ENCODE measurements at regions not wholly inside any gene's neighbourhood (a gene's known extent, or its start where the extent isn't known, plus 50 kb on each side); places are given as distances from the start of the nearest gene placed in this dataset.

DNA sequence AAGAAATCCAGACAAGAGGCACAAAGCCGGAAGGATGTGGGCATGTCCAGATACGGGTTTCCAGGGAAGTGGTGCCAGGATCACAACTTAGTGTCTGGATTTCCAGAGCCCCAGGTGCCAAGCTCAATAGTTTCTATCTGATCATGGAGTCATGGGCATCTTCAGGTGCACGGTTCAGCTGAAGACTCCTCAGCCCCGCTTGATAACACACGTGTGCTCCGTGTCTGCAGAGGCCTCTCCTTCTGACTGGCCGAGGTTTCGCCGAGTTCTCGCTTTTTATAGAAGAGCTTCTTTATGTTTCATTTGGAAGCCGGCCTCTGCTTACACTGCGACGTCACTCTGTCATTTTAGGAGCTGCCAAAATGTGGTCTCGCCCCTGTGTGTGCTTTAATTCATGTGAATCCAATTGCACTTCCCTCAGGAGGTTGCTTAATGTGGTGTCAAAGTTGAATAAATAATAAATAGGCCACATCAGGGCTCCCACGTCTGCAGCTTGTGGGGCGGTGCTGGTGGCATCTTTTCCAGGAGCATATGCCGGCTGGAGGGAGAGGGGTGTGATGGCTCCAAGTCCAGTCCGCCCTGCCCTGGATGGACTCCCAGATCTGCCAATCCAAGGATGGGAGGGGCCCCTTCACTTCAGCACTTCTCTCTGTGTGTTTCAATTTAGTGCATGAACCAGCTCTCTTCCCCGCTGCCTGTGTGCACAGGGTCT lies 1410.8 kb downstream of the TBC1D22A start:
- no peak for DNase-seq

DNA sequence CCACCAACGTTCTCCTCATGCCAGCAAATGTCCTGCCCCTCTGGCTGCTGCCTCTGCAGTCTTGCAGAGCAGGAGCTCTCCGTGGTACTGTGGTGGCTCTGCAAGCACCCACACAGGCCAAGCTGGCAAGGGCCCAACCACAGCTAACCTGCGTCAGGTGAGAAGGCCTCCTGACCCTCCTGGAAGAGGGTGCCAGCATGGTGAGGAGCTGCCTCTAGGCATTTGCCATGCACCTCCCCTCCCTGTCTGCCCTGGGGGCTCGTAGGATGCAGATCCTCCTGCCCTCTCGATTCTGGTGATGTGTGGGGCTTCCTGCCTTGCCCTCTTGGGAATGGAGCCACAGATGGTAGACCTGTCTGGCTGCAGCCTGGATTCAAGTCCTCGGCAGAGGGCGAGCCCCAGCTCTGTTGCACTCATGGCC lies 1408.8 kb downstream of the TBC1D22A start:
- DNase-seq = no peak

DNA sequence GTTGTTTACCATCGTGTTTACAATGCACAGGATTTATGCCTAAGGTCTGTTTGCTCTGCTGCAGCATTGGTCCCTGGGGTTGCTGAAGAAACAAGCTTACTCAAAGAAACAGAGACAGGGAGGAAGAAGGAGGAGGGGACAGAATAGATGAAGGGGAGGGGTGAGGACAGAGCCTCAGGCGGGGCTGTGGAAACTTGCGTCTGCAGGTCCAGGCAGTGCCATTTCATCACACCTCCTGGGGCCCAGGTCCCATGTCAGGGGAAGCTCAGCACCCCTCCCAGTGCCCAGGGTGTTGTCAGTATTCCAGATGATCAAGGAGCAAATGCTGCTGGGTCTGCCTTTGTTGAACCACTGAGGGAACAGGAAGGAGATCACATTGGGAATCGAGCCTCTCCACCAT lies 1406.8 kb downstream of the TBC1D22A start:
- DNase-seq = no peak

DNA sequence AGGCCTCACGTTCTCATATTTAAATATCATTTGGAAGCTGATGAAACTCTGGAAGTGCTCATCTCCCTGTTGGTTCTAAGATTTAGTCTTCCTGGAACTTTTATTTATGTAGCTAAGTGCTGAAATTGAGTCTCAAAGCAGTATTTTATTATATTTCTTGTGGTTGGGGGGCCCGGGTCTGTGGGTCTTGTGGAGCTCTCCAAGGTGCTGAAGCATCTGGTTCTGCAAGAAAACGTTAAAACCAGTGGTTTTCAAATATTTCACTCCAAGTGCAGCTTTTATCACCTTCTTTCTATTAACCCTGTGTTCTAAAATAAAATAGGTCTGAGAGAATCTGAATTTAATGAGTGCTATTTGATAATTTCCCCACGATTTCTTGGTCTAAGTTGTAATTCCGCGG lies 1404.8 kb downstream of the TBC1D22A start:
- no peak for DNase-seq

DNA sequence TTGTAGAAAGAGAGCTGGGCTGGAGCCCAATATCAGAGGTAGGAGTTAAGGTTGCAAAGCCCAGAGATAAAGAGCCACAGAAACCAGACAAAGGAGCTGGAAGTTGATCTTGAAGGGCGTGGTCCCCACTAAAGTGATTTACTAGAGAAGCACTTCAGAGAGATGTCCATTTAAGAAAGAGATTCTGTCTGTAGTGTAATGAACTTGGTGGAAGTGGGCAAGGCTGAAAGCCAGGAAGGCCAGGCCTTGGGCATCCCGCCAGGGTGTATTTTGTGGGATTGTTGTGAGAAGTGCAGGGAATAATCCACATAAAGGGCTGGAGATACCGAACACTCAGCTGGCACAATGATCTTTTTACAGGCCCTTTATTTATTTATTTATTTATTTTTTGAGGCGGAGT lies 1398.8 kb downstream of the TBC1D22A start:
- DNase-seq = no peak

DNA sequence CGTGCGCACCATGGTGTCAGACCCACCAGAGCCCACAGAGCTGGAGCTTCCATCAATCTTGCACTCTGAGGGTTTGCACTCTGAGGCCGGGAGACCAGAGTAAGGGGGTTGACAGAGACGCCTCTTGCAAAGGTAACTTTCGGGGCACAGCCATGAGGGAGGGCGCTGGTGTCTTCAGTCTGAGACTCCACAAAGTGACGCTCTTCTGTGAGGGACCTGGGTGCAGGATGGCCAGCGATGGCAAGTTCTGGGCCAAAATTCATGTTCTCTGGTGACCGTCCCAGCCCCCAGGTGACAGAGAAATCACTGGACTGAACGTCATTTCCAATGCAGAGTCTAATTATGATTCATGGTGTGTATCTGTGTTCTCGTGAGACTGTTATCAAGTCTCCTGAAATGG lies 1395.2 kb downstream of the TBC1D22A start:
- DNase-seq = no peak

DNA sequence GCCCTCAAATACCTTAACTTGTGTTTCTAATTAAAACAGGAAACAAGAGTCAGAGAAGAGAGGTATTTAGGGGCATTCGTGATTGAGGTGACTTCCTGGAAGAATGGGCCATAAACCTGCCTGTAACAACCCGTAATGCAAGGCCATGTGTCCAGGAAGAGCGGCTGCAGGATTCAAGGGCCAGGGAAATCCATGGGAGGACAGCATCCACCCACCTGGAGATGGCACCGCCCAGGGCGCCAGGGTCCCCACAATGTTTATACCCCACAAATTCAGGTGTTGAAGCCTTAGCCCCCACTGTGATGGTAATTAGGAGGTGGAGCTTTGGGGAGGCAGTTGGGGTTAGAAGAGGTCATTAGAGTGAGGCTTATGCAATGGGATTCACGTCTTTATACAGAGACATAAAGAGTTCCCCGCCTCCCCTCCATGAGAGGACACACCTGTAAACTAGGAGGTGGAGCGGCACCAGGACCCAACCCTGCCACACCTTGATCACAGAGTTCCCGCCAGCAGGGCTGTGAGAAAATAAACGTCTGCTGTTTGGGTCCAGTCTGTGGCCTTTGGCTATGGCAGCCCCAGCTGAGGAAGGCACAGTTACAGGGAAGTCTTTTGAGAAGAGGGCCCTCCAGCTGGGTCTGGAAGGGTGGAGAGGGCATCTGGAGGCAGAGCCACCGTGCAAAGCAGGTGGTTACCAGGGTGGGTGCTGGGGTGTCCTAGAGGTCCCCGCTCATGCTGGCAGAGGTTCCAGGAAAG lies 1394.3 kb downstream of the TBC1D22A start:
- no peak for DNase-seq

DNA sequence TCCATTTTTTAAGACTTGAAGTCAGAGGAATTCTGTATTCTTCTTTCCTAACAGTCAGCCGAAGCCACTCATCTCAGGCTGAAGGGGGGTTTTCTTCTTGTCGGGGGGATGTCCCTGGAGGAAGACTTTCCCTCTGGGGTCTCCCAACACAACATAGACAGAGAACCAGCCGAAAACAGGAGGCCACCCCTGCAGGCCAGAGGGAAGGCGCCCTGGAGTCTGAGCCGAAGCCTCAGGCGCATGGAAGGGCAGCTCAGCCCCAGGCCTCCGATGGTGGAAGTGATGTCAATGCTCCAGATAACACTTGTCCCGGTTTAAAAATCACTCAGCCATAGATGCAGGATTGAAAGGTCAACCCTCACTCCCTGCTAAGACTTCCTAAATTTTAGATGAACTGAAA lies 1393.0 kb downstream of the TBC1D22A start:
- DNase-seq = no peak

DNA sequence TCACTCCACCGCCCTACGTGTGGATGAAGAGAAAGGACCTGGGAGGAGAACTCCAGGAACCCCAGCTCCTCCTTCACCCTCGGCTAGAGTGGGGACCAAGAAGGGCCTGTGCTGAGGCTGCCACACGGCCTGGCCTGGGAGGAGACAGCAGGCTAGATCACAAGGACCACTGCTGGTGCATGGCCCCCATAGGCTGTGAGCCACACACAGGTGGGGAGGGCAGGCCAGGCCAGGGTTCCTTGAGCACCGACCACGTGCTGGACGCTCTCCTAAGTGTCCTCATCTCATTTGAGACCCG lies 1392.4 kb downstream of the TBC1D22A start:
- no peak for DNase-seq

DNA sequence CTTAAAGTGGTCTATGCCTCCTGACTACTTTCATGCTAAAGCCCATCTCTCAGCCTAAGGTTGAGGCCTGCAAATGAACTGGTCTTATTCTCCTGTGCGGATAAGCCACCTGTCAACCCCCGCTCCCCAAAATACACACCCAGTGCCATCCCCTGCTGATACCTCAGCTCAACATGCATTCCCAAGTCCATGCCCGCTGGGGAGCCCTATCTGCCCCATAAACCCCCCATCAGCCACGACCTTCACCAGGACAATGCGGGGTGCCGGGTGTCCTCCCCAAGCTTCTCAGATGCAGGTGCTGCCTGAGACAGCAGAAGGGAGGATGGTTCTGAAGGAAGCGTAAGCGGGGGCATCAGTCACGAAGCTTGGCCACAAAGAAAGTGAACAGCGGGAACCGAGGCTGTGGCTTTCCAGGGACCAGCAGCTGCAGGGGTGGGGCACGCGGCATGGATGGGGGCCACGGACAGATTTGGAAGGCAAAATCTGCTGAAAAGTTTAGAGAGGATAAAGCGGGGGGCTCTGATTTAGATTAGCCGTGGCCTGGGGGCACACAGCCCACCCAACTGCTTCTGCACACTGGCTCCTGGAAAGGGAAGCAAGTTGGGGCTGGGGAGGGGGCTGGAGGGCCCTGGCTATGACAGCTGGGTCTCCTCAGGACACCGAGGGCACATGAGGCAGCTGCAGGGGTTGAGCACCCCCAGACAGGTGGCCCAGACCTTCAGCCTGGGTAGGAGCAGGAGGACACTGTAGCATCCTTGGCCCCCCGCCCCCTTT lies 1391.9 kb downstream of the TBC1D22A start:
- DNase-seq = no peak

DNA sequence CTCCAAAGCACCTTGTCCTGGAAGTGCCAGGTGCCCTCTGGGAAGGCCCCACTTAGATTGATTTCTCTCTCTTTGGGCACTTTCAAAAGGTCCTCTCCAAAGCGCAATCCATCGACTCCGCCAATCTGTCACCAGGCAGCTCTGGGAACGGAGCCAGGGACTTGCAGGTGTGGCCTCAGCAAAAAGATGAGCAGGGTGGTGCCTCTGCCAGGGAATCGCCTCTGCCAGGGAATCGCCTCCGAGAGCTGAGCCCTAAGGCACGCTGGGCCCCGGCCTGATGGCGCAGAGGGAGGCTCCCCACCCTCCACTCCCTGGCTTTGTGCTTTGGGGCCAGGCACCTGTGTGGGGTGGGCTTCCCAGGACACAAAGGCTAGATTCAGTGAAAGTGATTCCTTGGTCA lies 1391.3 kb downstream of the TBC1D22A start:
- DNase-seq = no peak

DNA sequence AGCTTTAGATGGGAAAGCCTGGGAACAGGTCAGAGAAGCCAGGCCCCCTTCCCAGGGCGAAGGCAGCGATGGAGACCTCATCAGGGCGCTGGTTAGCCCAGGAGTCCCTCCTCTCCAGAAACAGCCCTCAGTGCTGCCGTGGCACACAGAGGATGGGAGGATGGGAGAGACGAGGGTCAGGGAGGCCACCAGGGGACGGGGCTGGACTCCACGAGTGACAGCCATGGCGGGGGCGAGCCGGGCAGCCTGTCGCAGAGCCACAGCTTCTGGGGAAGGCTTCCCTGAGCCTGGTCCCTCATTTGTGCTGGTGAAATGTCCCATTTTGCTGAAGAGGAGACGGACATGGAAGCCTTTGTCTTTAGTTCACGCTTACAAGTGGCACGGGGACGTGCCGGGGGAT lies 1390.5 kb downstream of the TBC1D22A start:
- DNase-seq = no peak

DNA sequence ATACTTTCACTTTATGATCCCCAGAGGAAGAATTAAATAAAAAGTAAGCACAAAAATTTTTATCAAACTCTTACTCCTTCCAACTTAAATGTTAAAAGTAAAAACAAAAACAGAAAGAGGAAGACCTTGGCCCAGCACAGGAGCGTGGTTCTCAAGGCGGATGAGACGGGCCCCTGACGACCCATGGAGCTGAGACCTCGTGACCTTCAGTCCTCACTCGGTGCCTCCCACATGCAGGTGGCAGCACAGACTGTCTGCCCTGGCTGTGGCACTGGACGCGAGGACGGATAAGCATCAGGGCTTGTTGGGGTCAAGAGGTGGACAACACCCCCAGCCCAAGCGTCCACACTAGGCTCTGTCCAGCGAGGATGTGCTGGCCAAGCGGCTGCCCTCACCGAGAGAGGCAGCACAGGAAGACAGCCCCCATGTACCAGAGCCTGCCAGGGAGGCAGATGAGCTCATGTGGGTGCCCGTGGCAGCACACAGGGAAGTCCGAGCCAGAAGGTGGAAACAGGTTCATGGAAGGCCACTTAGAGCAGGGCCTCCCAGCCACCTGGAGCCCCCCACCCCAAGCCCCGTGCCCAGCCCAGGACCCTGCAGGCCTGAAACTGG lies 1389.8 kb downstream of the TBC1D22A start:
- no peak for DNase-seq

DNA sequence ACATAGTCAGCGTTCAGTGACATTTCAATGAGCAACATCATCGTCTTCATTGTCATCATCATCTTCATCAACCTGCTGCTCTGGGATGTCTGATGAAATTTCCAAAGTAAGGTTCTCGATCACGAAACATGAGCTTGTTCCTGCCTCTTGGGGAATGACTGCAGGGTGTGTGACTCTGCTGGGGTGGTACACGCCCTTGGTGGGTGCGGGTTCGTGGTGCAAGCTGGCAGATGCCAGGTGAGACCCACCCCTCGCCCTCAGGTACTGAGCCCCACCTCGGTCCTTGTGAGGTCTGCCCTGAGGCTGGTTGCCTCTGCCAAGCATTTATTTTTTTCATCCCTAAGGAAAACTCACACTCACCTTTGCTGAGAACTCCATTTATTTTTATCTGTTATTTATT lies 1389.2 kb downstream of the TBC1D22A start:
- DNase-seq = no peak

DNA sequence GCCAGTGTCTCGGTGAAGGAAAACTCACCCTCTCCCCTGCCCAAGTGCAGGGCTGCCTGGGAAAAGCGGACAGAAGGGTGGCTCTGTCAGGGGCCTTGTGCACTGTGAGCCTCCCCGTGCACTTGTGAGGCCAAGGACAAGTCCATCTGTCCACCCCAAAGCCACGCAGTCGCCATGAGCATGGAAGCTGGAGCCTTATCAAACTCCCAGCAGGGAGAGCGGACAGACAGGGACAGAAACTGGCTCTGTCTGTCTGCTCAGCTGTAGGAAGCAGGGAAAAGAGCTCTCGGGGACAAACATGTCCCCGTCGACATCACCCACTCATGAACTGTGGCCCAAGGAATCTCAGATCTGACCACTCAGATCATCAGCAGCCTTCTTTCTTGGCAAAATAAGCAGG lies 1385.4 kb downstream of the TBC1D22A start:
- DNase-seq = no peak

DNA sequence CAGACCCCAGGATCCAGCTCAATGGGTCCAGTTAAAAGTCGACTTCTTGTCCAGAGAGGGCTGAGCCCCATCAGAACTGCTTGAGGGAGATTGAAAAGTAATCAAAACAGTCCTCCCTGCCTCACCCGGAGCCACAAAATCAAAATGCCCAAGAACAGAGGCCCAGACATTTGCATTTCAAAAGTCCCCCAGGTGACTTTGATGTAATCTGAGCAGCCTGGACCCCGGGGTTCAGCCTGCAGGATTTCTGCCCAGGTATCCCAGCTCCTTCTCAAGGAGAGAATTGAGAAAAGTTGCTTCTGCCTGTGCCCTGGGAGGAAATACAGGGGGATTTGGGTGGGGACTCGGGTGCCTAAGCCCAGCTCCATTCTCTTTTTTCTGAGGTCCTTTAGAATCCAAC lies 1385.0 kb downstream of the TBC1D22A start:
- no peak for DNase-seq

DNA sequence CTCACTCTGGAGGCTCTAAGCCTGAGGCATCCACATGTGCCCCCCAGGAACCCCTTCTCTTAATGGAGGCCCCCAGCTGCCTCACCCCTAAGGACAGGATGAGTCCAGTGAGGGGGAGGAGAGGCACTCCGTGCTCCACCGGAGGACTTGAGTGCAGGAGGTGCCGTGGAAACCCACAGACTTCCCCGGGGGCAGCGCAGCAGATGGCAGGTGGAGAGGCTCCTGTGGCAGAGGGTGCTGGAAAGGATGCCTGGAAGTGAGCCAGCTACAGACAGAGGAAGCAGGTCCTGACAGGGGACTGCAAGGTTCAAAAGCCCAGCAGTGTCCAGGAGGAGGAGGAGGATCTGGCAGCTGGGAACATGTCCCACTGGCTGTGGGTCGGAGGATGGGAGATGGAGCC lies 1384.0 kb downstream of the TBC1D22A start:
- DNase-seq = no peak

DNA sequence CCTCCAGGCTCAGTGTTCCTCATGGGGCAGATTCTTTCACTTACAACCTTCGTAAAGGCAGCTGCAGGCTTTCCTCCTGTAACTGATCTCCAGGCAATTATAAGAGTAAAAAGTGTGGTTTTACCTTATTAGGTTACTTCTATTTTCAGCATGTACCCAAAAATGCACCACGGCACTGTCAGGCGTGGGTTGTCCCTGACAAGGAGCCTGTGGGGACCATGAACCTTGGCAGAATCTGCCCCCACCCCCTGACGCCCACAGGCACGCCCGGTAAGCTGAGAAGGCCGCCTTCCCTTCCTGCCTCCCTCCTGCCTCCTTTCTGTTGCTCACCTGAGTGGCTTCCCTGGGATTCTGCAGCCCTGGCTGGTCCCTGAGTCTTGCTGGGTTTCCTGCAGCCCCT lies 1383.3 kb downstream of the TBC1D22A start:
- no peak for DNase-seq

DNA sequence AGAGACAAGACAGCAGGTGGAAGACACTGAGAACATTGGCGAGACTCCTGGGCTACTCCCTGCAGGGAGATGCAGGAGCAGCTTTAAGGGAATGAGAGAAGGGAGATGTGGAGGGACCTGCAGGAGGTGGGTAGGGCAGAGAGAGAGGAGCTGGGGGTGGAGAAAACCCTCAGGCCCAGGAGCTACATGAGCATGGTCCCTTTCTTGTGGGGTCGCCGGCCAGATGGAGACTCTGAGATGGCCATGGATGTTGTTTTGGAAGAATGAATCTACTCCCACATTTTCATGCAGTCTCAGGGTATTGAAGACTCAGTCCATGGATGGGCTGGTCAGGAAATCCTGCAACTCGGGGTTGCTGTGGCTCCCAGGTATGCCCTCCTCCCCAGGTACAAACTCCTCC lies 1381.9 kb downstream of the TBC1D22A start:
- no peak for DNase-seq

DNA sequence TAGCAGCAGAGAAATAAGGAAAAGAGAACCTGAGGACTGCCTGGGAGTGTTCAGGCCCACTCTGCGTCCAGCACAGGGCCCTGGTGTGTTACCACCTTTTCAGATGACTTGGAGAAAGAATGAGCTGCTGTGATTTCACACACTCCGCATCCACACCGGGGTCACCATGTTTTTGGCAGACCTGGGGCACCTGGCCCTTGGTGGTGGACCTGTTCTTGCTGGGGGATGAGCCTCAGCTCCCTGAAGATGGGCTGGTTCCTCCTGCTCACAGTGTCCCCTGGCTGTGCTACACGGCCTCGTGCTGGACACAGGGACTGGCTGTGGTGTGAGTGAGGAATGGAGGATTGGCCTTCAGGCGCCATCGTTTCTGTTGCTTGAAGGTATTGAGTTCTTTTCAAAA lies 1381.4 kb downstream of the TBC1D22A start:
- no peak for DNase-seq

DNA sequence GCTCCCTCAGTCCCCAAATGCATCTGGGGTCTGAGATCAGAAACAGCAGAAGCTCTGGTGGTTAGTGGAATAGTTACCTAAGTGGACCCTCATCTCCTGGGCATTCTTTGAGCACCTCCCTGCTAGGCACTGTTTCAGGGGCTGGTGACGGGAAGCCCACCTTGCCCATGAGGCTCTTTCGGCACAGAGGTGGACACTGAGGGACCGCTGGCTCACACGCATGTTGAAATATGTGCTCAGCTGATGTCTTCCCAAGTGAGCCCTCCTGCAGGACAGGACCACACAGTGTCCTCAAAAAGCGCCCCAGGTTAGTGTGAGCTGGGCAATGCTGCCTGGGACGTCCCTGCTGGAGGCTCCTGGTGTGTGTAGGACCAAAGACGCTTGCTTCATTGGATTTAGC lies 1379.9 kb downstream of the TBC1D22A start:
- DNase-seq = no peak

DNA sequence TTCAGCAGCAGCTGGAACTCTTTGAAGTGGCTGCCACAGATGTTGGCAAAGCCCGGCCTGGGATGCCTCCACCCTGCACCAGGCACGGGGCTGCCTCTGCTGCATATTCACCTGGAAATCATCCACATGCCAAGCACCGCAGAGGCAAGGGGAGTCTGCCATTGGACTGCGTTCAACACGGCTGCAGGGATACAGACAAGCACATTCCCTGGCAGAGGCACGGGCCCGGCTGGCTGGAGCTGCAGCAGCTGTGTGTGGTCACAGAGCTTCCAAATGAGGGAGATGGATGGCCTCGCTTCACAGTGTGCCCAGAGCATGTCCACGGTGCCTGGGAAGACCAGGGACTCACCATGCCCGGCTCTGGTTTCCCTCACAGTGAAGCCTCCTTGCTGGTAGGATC lies 1378.9 kb downstream of the TBC1D22A start:
- no peak for DNase-seq

DNA sequence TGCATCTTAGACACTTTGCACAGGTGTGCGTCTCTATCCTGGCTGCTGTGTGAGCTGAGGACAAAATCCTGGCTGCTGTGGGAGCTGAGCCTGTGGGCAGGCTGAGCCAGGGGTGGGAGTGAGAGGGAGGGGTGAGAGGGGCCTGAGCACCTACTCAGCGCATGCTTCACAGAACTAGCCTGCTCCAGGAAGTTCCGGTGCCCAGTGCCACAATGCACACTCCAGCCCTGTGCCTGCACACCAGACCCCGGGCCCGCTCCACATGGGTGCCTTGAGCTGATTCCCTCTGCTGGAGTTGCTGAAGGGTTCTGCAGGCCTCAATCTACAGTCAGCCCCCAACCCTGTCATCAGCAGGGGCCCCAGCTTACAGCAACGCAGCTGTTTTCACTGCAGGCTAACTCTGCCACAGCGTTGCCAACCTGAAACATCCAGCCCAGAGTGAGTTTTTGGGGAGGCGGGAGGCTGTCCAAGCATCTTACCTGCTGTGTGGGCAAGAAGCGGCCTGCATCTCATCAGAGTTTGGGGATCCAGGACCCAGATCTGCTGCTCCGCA lies 1377.9 kb downstream of the TBC1D22A start:
- DNase-seq = no peak

Data from stimulated activated CD4-positive, alpha-beta T cell treated with anti-CD3 and anti-CD28 coated beads, Interleukin-12 subunit alpha, Interleukin-12 subunit beta, amount 100 ng/mL, for 4 hours (primary cell).